ENCODE measurements at regions not wholly inside any gene's neighbourhood (a gene's known extent, or its start where the extent isn't known, plus 50 kb on each side); places are given as distances from the start of the nearest gene placed in this dataset.

DNA sequence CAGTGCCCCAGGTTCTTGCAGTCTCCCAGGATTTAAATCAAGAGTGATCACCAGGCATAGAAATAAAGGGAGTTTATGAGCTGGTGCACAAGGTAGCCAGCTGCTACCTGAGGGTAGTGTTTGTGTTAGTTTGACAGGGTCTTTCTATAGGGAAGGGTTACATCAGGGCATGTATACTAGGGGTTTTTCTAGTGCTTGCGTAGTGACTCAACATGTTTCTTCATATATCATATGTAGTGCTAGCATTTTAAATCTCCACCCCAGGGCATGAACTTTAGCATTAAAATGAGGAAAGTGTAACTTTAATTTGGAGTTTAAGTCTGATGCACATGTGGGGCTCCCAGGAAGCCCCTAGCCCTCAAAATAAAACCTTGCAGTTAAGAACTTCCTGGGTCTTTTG lies 86.5 kb upstream of the TNR start:
- TF ChIP-seq, protein P1, sequence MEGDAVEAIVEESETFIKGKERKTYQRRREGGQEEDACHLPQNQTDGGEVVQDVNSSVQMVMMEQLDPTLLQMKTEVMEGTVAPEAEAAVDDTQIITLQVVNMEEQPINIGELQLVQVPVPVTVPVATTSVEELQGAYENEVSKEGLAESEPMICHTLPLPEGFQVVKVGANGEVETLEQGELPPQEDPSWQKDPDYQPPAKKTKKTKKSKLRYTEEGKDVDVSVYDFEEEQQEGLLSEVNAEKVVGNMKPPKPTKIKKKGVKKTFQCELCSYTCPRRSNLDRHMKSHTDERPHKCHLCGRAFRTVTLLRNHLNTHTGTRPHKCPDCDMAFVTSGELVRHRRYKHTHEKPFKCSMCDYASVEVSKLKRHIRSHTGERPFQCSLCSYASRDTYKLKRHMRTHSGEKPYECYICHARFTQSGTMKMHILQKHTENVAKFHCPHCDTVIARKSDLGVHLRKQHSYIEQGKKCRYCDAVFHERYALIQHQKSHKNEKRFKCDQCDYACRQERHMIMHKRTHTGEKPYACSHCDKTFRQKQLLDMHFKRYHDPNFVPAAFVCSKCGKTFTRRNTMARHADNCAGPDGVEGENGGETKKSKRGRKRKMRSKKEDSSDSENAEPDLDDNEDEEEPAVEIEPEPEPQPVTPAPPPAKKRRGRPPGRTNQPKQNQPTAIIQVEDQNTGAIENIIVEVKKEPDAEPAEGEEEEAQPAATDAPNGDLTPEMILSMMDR (IDR thresholded peaks at IDR 0.05): no peak
- no peak for TF ChIP-seq EP300 (IDR thresholded peaks at IDR 0.05)
- no peak for TF ChIP-seq POLR2A (IDR thresholded peaks at IDR 0.05)
- no peak for TF ChIP-seq POLR2AphosphoS5 (IDR thresholded peaks at IDR 0.05)
